ENCODE measurements at regions not wholly inside any gene's neighbourhood (a gene's known extent, or its start where the extent isn't known, plus 50 kb on each side); places are given as distances from the start of the nearest gene placed in this dataset.

DNA sequence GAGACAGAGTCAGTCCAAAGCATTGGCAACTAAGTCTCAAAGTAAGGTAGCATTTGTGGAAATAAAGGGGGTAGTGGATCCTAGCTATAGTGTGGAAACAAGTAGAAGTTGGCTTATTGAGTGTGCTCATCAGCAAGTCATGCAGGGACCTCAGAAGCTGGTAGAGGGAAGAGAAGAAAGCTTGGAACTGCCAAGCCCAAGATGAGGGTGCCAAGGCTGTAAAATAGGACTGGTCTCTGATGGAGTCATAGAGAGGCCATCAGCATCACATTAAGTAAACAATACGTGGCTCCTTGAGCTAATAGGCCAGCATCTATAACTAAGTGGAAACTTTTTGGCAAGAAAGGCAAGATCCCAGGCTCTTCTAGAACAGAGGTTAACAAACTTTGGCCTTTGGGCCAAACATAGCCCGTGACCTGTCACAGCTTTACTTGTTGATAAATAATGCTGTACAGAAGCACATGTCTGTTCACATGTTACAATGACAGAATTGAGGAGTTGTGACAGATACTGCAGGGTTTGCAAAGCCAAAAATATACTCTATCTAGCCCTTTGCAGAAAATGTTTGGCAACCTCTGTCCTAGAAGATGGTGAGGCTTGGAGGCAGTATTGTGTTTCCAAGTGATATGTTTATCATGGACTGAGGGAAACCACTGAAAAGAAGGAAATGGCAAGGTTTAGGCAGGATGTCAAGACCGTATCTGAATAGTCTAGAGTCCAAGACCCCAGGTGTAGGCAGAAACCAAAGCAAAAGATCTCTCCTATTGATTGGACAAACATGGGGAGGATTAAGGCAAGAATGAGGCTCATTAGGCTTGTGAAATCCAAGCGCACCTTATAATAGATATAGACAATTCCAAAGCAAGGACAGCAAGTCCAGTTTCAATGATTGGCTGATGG is 62.5 kb upstream of the CD44 start:
- H3K4me1 ChIP-seq (ENCODE audit: insufficient read depth) = peaks cover 31% of the 10 kb centered on the region
- WGBS, 2 experiments (ENCODE audit: low coverage in 1 of 2, low lambda C conversion rate in 2 of 2, missing lambda C conversion rate in 2 of 2) = 79 to 86% methylated on average over 4 of the region's 4 CpGs
- no peak overlapping the region for H3K4me3 ChIP-seq

DNA sequence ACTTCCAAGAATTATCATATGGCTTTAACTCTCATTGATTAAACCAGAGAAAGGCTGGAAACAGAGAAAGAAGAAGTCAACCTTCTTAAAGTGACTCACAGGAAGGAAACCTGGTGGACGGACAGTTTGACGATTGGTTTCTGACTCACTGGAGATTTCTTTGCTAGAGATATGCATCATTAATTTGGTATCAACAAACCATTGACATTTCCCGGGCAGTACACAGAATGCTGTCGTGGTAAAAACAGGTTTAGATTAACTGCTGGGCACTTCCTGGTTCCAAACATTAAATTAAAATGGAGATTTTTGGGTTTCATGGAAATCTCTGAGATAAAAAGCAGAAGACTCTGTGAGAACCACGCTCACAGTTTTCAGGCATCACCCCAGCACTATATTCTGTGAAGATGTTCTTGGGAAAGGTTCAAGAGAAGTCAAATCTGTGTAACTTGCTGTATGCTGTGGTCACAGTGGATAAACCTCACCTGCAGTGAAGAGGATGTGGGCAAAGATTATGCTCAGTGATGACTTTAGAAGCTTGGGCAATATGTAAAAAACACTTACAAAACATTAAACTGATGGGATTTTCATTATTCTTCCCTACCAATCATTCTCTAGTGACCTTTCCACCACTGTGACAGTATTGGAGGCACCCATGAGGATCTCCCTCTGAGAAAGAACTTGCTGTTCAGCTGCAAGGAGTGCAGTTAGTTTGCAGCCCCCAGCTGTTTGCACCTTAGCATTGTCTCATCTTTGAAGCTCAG is 61.1 kb upstream of the CD44 start:
- Histone ChIP-seq H3K9ac (peak overlapping the region; percentile 44; the same call in 1 of the 2 replicates), H3K27ac (peak overlapping the region; percentile 60), H3F3A (ENCODE audit: insufficient read depth) (peaks cover 20% of the 10 kb centered on the region), H4K20me1 (ENCODE audit: insufficient read depth) (no peaks in the 10 kb centered on the region), H3K9me2 (ENCODE audit: insufficient read depth) (no peaks in the 10 kb centered on the region), H3K4me2 (ENCODE audit: unreplicated experiment) (peak overlapping the region; percentile 21), H3K27me3 (replicated peaks; ENCODE audit: insufficient read depth) (no peaks in the 10 kb centered on the region), H3K36me3 (ENCODE audit: low read depth) (no peaks in the 10 kb centered on the region), H3K4me1 (ENCODE audit: insufficient read depth) (peaks cover 42% of the 10 kb centered on the region), H3K79me2 (ENCODE audit: insufficient read depth) (no peaks in the 10 kb centered on the region), H3K9me3 (ENCODE audit: low read depth) (no peaks in the 10 kb centered on the region), H2AFZ (peak overlapping the region; percentile 43; the same call in 1 of the 2 replicates), H3K4me3 (no peak overlapping the region)
- WGBS, 2 experiments (ENCODE audit: low coverage in 1 of 2, low lambda C conversion rate in 2 of 2, missing lambda C conversion rate in 2 of 2) = 19% methylated on average over 5 of the region's 5 CpGs
- TF ChIP-seq EZH2phosphoT487 (IDR thresholded peaks at IDR 0.05; ENCODE audit: insufficient read depth, low read depth) (no peak), EZH2 (IDR thresholded peaks at IDR 0.05; ENCODE audit: insufficient read depth, poor library complexity, severe bottlenecking) (no peak)
- peak; percentile 85 for DNase-seq
- in situ Hi-C loops (cut with MboI) = no loop called here

More for the DNA sequence above, 62.5 kb upstream of the CD44 start:
- Histone ChIP-seq H3K27ac (no peak overlapping the region), H4K20me1 (ENCODE audit: insufficient read depth) (no peaks in the 10 kb centered on the region), H3F3A (ENCODE audit: insufficient read depth) (peaks cover 12% of the 10 kb centered on the region; the same call in 1 of the 2 replicates), H2AFZ (no peak overlapping the region), H3K27me3 (replicated peaks; ENCODE audit: insufficient read depth) (no peaks in the 10 kb centered on the region), H3K9me3 (ENCODE audit: low read depth) (no peaks in the 10 kb centered on the region), H3K36me3 (ENCODE audit: low read depth) (no peaks in the 10 kb centered on the region), H3K79me2 (ENCODE audit: insufficient read depth) (no peaks in the 10 kb centered on the region), H3K9me2 (ENCODE audit: insufficient read depth) (no peaks in the 10 kb centered on the region), H3K4me2 (ENCODE audit: unreplicated experiment) (no peak overlapping the region), H3K9ac (no peak overlapping the region)
- no peak for DNase-seq
- TF ChIP-seq EZH2 (IDR thresholded peaks at IDR 0.05; ENCODE audit: insufficient read depth, poor library complexity, severe bottlenecking) (no peak), EZH2phosphoT487 (IDR thresholded peaks at IDR 0.05; ENCODE audit: insufficient read depth, low read depth) (no peak)
- in situ Hi-C loops (cut with MboI) = no loop called here

DNA sequence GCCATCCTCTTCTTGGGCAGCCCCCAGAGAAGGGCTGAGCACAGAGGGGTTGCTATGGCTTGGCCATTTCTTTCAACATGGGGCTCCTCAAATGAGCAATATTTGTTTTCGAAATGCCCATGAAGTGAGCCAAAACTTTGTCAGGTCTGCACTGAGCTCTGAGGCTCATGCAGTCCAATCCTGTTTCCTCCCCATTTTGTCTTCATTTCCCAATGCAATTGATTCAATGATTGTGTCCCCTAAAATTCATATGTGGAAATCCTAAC is 60.6 kb upstream of the CD44 start:
- H3F3A ChIP-seq (ENCODE audit: insufficient read depth) = peaks cover 26% of the 10 kb centered on the region
- no peak overlapping the region for H3K4me2 ChIP-seq (ENCODE audit: unreplicated experiment)
- in situ Hi-C loops (cut with MboI) = no loop called here
- no peaks in the 10 kb centered on the region for H3K27me3 ChIP-seq (replicated peaks; ENCODE audit: insufficient read depth)
- H3K27ac ChIP-seq = peak overlapping the region; percentile 60
- WGBS, 2 experiments (ENCODE audit: low coverage in 1 of 2, low lambda C conversion rate in 2 of 2, missing lambda C conversion rate in 2 of 2) = 44 to 81% methylated on average over 1 of the region's 1 CpG
- TF ChIP-seq EZH2 (IDR thresholded peaks at IDR 0.05; ENCODE audit: insufficient read depth, poor library complexity, severe bottlenecking) = no peak
- no peak for TF ChIP-seq EZH2phosphoT487 (IDR thresholded peaks at IDR 0.05; ENCODE audit: insufficient read depth, low read depth)
- H3K4me1 ChIP-seq (ENCODE audit: insufficient read depth) = peaks cover 42% of the 10 kb centered on the region
- H3K79me2 ChIP-seq (ENCODE audit: insufficient read depth) = no peaks in the 10 kb centered on the region
- H3K9me2 ChIP-seq (ENCODE audit: insufficient read depth) = no peaks in the 10 kb centered on the region
- H3K4me3 ChIP-seq = no peak overlapping the region
- no peak overlapping the region for H2AFZ ChIP-seq
- no peaks in the 10 kb centered on the region for H3K36me3 ChIP-seq (ENCODE audit: low read depth)
- 0 out of 2 replicates have a peak overlapping the region, but pooled peaks have one; percentile 44 for H3K9ac ChIP-seq
- no peaks in the 10 kb centered on the region for H4K20me1 ChIP-seq (ENCODE audit: insufficient read depth)
- H3K9me3 ChIP-seq (ENCODE audit: low read depth) = no peaks in the 10 kb centered on the region
- DNase-seq = no peak

DNA sequence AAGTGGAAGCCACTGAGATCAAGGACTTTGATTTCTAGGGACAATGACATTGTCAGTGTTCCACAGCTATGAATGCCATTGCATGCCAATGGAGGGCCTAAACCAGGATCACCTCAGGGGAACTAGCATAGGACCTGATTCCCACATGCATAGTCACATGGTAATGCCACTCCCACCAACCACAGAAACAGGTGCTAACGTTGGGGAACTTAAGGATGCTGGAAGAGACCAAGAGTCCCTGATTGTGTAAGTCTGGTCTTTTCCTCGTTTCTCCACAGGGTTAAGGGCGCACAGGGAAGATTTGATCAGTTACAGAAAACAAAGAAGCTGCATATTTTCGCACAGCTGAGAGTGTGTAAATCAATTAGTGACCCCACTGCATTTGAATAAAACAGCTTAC is 59.4 kb upstream of the CD44 start:
- H3K9me3 ChIP-seq (ENCODE audit: low read depth) = no peaks in the 10 kb centered on the region
- in situ Hi-C loops (cut with MboI) = no loop called here
- H3K9me2 ChIP-seq (ENCODE audit: insufficient read depth) = no peaks in the 10 kb centered on the region
- H3K9ac ChIP-seq = no peak overlapping the region
- H3K4me1 ChIP-seq (ENCODE audit: insufficient read depth) = peaks cover 40% of the 10 kb centered on the region
- H4K20me1 ChIP-seq (ENCODE audit: insufficient read depth) = no peaks in the 10 kb centered on the region
- no peaks in the 10 kb centered on the region for H3K79me2 ChIP-seq (ENCODE audit: insufficient read depth)
- peaks cover 33% of the 10 kb centered on the region for H3F3A ChIP-seq (ENCODE audit: insufficient read depth)
- no peak overlapping the region for H3K4me2 ChIP-seq (ENCODE audit: unreplicated experiment)
- H2AFZ ChIP-seq = no peak overlapping the region
- no peak overlapping the region for H3K4me3 ChIP-seq
- no peaks in the 10 kb centered on the region for H3K27me3 ChIP-seq (replicated peaks; ENCODE audit: insufficient read depth)
- no peak overlapping the region for H3K27ac ChIP-seq
- DNase-seq = no peak
- 76 to 77% methylated on average over 4 of the region's 4 CpGs for WGBS, 2 experiments (ENCODE audit: low coverage in 1 of 2, low lambda C conversion rate in 2 of 2, missing lambda C conversion rate in 2 of 2)
- TF ChIP-seq EZH2phosphoT487 (IDR thresholded peaks at IDR 0.05; ENCODE audit: insufficient read depth, low read depth) = no peak
- no peak for TF ChIP-seq EZH2 (IDR thresholded peaks at IDR 0.05; ENCODE audit: insufficient read depth, poor library complexity, severe bottlenecking)
- H3K36me3 ChIP-seq (ENCODE audit: low read depth) = no peaks in the 10 kb centered on the region
